HG03025 (cell line): ENCODE measurements at regions not wholly inside any gene's neighbourhood (a gene's known extent, or its start where the extent isn't known, plus 50 kb on each side); places are given as distances from the start of the nearest gene placed in this dataset.

Experiments used
- ATAC-seq: cut with Tn5 transposase; IDR thresholded peaks from one replicate; pipeline ENCODE4 v1.9.1; 2021; ENCODE audit warnings: mild to moderate bottlenecking, moderate library complexity; ENCODE audit not compliant: unreplicated experiment, low FRiP score

DNA sequence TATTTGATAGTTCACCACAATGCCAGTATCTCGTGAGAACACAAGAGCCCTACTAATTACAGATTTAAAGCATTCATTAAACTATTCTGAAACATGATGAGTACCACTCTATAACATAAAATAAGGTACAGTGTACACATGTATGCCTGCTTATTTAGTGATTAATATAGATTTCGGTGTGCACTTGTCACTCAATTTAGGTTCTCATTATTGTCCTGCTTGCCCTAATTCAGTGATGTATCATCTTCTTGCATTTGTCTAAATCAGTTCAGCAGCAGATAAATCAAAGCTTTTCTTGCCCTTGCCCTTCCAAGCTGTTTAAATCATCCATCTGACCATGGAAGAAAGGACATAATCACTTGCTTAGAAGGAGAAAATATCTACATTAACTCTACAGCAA lies 359.7 kb downstream of the GXYLT1 start:
- ATAC-seq: no peak

DNA sequence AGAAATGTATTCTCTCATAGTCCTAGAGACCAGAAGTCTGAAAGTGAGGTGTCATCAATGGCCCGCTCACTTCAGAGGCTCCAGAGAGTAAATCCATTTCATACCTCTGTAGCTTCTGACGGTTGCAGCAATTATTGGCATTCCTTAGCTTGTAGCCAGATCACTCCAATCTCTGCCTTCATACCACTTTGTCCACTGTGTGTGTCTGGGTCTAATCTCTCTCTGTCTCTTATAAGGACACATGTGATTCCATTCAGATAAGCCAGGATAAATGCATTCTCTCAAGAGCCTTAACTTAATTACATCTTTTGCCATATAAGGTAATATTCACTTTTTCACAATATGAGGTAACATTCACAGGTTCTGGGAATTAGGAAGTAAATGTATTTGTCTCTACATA lies 365.7 kb downstream of the GXYLT1 start:
- no peak for ATAC-seq

DNA sequence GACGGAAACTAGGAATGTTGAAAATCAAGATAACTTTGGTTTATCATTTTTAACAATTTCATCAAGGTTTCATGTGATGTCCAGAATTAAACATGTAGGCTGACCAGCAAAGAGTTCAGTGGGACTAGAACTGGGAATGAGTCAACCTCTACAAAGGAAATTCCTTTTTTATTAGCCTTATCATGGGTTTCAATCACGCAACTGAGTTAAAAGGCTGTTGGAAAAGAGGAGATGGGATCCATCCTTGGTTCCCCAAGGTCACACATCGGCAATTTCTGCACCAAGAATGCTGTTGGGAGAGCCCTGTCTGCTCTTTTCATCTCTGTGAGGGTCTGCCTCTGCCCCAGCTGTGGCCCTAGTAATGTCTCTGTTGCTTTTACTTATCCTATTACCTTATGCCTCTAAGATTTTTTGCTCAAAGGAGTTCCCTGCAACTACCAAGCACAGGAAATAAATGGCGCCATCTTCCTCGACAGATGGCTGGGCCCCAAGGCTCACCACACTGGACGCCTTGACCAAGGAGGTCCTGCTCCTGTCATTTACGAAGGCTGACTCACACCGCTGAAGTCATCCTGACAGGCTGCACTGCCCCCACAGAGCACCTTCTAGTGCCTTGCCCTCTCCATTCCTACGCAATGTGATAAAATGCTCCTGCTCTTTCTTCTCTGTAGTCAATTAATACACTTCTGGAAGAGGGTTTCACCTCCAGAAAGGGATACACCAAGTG lies 367.4 kb downstream of the GXYLT1 start:
- ATAC-seq: no peak

DNA sequence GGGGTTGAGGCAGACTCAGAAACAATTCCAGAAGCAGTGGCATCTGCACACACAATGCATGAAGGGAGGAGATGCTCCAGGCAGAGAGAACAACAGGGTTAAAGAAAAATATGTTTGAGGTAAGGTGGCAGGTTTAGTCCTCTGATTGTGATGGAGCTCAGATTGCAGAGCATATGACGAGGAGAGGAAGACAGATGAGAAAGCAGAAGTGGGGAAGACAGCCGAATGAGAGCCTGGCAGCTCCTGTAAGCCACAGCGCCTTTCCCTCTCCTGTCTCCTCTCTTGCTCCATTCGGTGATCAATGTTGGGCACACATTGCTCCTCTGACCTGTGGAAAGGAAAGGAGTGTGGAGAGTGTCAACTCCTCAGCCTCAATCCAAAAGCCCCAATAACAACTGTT lies 372.2 kb downstream of the GXYLT1 start:
- ATAC-seq: no peak

DNA sequence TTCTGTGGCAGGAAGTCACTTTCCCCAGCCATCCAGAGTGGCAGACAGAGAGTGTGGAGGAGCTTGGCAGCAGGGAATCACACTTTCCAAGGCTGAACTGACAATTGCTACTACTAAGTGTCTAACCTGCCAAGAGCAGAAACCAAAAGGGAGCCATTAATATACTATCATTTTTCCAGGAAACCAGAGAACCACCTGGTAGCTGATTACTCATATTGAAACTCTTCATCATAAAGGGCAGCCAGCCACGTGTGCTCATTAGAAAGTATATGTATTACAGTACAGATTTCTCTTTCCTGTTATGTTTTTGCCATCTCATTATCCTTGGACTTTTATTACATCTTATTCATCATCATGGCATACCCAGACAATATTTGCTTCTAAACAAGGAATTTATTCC lies 374.9 kb downstream of the GXYLT1 start:
- peak; percentile 66 for ATAC-seq

DNA sequence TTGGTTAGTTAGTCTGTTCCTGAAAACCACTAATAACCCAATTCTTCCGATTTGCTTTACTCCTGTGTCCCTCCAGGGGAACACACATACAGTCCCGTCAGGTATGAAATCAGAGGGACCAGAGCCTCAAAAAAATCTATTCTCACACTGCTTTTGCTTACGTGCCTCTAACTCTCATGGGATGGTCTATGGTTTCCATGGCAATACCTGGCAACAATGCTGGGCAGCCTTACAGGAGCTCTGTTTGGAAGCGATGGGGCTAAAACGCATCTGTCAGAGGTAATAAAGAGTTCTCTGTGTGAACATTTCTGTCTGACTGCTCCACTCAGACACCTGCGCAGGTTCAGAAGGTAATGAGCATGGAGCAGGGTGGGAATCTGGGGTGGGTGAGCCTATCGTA lies 376.2 kb downstream of the GXYLT1 start:
- no peak for ATAC-seq

DNA sequence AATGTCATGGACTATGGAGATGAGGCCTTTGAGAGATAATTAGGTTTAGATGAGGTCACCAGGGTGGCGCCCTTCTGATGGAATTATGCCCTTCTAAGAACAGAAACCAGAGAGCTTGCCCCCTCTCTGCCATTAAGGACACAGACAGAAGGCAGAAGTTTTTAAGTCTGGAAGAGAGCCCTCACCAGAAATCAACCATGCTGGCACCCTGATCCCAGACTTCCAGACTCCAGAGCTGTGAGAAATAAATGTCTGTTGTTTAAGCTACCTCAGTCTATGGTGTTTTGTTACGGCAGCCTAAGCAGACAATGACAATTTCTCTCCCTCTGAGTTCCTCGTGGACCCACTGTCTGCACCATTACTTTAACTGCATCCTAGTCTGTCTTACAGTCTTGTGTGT lies 382.0 kb downstream of the GXYLT1 start:
- ATAC-seq: no peak

DNA sequence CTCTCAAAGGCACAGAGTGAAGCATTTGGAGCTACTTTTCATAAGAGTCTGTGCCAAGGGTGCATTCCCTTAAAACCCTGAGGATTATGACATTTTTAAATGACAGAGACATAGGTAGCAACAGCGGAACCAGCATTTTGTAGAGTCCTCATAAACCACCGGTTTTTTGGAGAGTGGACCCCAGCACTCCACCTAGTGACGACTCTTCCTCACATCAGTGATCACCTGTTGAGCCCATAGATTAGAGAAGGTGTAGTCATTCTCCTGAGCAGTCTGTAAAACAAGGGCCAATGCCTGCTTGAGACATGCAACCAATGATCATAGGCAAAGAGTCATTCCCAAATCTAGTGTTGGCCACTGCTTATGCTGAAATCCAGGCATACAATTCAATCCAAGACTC lies 399.1 kb downstream of the GXYLT1 start:
- no peak for ATAC-seq

DNA sequence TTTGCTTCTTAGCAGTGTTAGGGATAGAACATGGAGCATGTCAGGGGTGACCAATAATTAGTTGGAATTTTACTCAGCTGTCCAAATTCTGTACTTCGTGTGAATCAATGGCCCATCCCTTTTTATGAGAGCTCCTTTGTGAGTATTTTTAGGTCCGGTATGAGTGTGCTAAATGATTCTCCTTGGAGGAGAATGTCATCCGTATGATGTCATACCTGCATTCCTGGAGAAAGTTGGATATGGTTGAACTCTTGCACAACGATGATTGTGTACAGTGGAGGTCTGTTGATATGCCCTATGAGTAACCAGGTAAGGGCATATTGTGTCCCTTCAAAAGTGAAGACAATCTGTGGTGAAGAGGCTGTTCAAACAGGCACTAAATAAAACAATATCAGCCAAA lies 400.8 kb downstream of the GXYLT1 start:
- no peak for ATAC-seq

DNA sequence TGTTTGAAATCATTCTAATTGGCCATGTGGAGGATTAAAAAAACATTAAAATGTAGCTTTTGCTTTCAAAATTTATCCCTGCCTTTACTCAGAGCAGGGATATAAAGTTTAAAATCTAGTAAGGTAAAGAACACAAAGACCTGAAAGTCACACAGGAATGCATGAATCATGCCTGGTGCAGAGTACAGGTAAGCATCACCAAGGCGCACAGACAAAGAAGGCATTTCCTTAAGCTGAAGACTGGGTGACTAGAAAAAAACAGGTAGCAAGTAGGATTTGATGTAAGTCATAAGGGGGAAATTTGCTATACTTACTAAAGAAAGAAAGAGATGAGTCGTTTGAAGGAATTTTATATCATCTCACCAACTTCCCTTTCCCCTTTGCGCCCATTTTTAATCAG lies 405.6 kb downstream of the GXYLT1 start:
- ATAC-seq: no peak

DNA sequence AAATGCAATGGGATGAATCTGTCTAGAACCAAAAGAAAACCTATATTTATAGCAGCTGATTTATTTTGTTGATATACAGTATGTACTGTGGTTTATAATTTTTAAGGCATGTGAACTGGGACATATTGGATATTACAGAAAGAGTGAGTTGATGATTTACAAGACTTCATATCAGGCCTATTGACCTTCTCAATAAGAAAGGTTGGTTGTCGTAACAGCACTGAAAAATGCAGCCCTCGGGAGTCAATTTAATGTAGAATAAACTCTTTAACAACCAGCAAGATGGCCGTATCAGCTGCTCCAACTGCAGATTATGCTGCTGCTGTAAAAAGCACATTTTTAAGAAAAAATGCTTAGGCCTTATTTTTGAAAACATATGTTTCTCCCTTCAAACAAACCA lies 407.3 kb downstream of the GXYLT1 start:
- no peak for ATAC-seq

DNA sequence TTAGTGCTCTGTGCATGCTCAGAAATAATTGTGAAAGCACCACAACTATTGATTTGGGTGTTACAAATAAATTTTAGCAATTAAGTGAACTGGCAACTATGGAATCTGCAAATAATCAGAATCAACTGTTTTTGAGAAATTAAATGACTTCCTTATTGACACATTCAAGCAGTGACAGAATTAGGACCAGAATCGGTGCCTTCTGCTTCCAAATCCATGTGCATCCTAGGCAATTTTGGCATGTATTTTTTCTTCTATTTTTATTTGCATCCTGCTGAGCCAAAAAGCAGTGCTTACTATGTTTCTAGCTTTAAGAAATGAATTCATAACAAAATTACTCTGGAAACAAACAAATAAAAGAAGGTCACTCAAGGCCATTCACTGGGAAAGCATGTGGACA lies 408.2 kb downstream of the GXYLT1 start:
- no peak for ATAC-seq

DNA sequence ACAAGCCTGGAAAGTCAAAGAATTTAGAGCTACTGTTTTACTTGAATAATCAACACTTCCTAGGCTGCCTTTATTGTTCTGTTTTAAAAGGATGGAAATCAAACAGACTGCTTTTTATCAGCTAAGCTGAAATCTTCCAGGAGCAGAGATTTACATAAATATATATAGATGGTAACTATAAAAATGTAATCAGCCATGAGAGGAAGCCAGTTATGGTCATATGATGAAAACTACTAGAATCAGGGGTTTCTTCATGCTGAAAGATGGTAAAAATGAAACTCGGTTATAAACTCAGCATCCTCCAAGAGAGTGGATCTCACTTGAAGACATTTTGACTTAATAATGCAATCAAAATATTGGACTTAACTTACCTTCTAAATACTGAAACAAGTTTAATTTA lies 413.0 kb downstream of the GXYLT1 start:
- no peak for ATAC-seq

DNA sequence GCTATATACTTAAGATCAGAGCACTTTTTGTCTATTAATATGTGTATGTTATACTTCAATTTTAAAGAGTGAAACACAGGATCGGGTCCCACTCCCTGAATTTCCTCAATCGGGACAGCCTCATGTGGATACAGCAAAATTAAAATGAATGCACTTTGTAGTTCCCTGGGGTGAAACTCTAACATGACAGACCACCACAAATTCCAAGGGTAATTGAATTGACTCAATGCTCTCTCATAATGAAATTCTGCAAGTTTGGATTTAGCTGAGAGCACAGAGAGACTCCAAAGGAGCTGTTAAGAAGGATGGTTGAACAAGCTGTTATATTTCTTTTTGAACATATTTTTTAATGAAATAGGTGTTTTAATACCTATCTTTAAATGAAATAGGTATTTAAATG lies 413.6 kb downstream of the GXYLT1 start:
- ATAC-seq: no peak

DNA sequence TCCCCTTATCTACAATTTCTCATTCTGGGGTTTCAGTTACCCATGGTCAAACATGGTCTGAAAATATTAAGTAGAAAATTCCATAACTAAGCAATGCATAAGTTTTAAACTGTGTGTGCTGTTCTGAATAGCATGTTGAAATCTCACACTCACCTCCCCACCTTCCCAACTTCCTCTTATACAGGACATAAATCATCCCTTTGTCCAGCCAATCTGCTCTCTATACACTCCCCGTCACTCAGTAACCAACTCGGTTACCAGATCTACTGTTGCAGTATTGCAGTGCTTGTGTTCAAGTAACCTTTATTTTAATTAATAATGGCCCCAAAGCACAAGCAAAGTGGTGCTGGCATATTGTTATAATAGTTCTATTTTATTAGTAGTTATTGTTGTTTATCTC lies 420.5 kb downstream of the GXYLT1 start:
- no peak for ATAC-seq

DNA sequence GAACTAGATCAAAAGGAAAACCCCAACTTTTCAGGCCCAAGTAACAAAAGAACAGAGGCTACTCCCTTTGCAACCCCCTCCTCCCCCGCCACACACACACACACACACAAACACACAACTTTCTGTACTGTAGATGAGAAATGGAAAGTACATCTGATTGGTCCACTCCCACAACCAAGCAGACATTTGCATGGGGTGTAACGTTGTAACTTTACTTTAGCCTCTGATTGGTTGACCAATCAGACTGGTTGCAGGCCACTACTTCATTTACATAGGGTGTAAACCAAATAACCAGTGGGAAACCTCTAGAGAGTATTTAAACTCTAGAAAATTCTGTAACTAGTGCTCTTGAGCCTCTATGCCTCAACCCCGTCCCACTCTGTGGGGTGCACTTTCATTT lies 425.5 kb downstream of the GXYLT1 start:
- ATAC-seq: no peak

DNA sequence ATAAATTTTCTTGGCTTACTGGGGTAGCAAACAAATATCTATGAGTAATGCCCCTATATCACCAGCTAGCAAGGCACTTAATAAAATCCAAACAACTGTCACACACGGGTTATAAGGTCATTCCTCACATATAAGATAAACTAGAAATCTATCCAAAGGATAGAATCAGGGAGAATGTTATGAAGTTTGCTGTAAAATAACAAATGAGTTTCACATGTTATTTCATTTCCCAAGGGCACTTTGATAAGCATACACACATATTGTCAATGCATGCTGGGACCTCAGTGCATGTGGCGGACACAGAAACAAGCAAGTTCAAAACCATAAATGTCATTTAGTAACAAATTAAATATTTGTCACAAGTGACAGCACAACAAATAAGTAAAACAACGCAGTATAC lies 429.4 kb downstream of the GXYLT1 start:
- ATAC-seq: no peak

DNA sequence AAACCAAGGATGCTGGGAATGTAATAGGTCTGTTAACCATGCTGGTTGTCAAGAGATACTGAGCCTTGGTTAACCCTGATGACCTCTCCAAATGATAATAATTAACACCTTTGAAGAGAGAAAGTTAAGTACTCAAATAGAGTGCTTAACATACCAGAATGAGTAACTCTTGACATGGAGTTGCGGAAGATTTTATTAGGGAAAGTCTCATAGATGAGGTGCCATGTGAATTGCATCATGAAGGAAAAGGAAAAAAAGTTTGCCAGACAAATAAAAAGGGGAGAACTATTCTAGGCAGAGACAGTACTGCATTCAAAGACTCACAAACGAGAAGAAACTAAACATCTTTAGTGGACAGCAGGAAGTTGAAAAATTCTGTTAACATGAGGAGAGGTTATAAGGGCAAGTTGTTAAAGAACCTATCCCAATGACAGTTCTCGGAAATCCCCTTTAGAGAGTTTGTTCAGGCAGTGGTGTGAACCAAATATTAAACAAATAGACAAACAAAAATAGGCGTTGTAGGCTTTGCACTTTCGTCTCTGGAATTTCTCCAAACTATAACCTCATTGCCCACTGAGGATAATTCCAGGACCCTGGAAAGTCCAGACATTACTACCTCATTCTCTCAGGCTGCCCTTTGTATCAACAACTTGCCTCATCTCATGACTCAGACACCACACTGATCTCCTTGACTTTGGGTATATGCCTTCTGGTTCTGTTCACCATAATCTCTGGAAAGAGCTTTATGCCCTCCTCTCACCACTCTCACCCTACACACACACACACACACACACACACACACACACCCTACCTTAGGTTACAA lies 435.0 kb downstream of the GXYLT1 start:
- ATAC-seq: no peak

DNA sequence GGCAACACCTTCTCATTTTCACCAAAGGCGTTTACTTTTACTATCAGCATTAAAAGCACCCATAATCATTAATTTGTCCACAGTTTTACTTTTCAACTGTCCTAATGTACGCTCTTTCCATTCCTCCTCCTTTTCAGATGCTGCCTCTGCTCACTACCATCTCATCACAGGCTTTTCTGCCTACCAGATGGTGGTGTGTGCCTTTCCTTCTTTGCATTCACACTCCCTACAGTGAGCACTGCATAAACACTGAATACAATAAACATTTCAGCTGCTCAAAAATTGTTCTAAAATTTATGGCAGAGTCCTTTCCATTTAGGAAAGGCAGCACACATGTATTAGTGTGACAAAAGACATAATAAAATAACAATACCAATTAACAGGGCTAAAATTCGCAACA lies 435.7 kb downstream of the GXYLT1 start:
- ATAC-seq: no peak

DNA sequence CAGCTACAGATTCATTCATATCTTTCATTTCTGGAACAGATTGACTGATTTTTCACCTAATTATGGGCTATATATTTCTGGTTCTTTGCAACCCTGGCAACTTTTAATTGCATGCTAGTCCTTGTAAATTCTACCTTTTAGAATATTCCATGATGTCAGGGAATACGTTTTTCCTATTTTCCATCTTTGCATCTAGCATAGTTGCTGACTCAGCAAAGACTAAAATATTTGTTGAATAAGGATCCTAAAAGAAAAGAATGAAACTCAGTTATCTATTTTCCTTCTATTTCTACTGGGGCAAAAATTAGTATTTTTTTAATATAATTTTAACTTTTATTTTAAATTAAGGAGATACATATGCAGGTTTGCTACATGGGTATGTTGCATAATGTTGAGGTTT lies 438.3 kb downstream of the GXYLT1 start:
- no peak for ATAC-seq

DNA sequence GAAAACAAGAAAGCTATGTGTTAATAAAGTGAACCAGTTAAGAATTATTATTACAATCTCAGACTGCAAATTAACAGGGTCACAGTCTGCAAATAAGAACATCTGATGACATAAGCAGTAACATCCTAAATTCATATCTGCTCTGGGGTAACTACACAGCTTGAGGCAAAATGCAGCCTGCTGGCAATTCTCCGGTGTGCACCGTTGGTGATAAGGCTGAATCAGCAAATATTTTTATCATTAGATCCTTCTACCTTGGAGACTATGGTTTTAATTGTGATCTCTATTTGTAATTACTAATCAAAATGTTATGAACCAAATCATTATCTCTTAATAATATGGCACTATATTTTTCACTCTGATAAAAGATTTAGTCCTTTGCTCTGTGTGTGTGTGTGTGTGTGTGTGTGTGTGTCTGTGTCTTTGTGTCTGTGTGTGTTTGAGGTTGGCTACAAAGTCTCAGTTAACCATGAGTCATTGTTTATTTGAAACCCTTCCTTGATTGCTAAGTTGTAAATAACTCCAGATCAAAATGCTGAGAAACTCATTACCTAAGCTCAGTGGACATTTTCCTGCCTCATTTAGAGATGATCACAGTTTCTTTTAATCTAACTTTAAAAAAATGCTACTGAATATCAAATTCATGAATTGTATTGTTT lies 442.6 kb downstream of the GXYLT1 start:
- no peak for ATAC-seq

DNA sequence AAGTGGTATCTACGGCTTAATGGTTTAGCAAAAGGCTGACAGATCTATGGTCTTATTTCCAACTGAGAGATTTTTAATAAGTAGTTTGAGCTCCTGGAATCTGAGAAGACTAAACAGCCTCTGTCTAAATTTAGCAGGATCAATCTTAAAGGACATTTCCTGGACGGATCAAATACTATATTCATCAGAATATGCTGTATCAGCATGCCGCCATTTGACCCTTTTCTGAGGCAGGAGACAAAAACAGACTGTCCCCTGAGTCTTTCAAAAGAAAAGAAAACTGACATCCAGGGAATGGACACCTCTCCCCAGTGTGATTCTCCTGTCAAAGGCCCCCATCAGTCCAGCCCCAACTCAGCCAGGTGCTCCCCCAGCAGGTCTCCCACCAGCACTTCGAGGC lies 443.7 kb downstream of the GXYLT1 start:
- ATAC-seq: no peak
